ENCODE measurements at regions not wholly inside any gene's neighbourhood (a gene's known extent, or its start where the extent isn't known, plus 50 kb on each side); places are given as distances from the start of the nearest gene placed in this dataset.
"Not testable (repeated sequence)": the region's sequence is repeated elsewhere in the genome, so short reads cannot be mapped to it uniquely, and the experiment has no call there.

- H3K36me3 ChIP-seq: no peaks in the 10 kb centered on the region
- FAIRE-seq: no peak
- H3K9me3 ChIP-seq: no peaks in the 10 kb centered on the region
- H3K4me1 ChIP-seq: no peaks in the 10 kb centered on the region
- 7 to 10% methylated on average over 1 of the region's 1 CpG for WGBS, 2 donors
- H3K27ac ChIP-seq: no peak overlapping the region
- intact Hi-C loops (cut with DNase I): no loop called here
- no peak for DNase-seq
- no peak for ATAC-seq
- no peak for TF ChIP-seq CTCF (IDR thresholded peaks at IDR 0.05)
- no peaks in the 10 kb centered on the region for H3K27me3 ChIP-seq
- no peak overlapping the region for H3K4me3 ChIP-seq
Measured at GRCh38 chr1:105243969-105244368, 1494.3 kb downstream of the AMY1C start.

- Histone ChIP-seq H3K27ac (no peak overlapping the region), H3K4me1 (no peaks in the 10 kb centered on the region), H3K4me3 (no peak overlapping the region), H3K9me3 (no peaks in the 10 kb centered on the region), H3K36me3 (no peaks in the 10 kb centered on the region), H3K27me3 (peaks cover 0 to 3% (median 0%) of the 10 kb centered on the region in 4 donors)
- intact Hi-C loops (cut with DNase I): no loop called here
- DNase-seq (no peak), FAIRE-seq (no peak), ATAC-seq (no peak)
- TF ChIP-seq CTCF (IDR thresholded peaks at IDR 0.05): no peak
- WGBS, 2 donors: 30 to 42% methylated on average over 1 of the region's 1 CpG
Measured at GRCh38 chr1:105254906-105255305, 1505.2 kb downstream of the AMY1C start.

GRCh38 chr1:105260001-105260400, 1510.3 kb downstream of the AMY1C start:
- Histone ChIP-seq H3K27me3 (peaks cover 0 to 3% (median 0%) of the 10 kb centered on the region in 4 donors), H3K9me3 (no peaks in the 10 kb centered on the region), H3K4me3 (no peak overlapping the region), H3K27ac (no peak overlapping the region), H3K4me1 (no peaks in the 10 kb centered on the region), H3K36me3 (no peaks in the 10 kb centered on the region)
- 60 to 70% methylated on average over 7 of the region's 7 CpGs for WGBS, 2 donors
- no peak for TF ChIP-seq CTCF (IDR thresholded peaks at IDR 0.05)
- intact Hi-C loops (cut with DNase I): no loop called here
- ATAC-seq (no peak), FAIRE-seq (no peak), DNase-seq (no peak)

- DNase-seq (no peak), ATAC-seq (no peak), FAIRE-seq (no peak)
- WGBS, 2 donors: 52 to 55% methylated on average over 2 of the region's 2 CpGs
- no peak overlapping the region for H3K27ac ChIP-seq
- no peaks in the 10 kb centered on the region for H3K9me3 ChIP-seq
- no peak overlapping the region for H3K4me3 ChIP-seq
- H3K36me3 ChIP-seq: no peaks in the 10 kb centered on the region
- TF ChIP-seq CTCF (IDR thresholded peaks at IDR 0.05): no peak
- H3K27me3 ChIP-seq: no peaks in the 10 kb centered on the region
- no peaks in the 10 kb centered on the region for H3K4me1 ChIP-seq
- intact Hi-C loops (cut with DNase I): no loop called here
Measured at GRCh38 chr1:105270966-105271365, 1521.3 kb downstream of the AMY1C start.

GRCh38 chr1:105272376-105272775, 1522.7 kb downstream of the AMY1C start:
- H3K4me3 ChIP-seq; ATAC-seq; H3K27me3 ChIP-seq; H3K9me3 ChIP-seq; H3K4me1 ChIP-seq; DNase-seq; H3K36me3 ChIP-seq; intact Hi-C loops (cut with DNase I); FAIRE-seq; H3K27ac ChIP-seq: not testable (repeated sequence)
- WGBS, 2 donors: 86 to 93% methylated on average over 8 of the region's 8 CpGs

- Histone ChIP-seq H3K36me3 (no peaks in the 10 kb centered on the region), H3K4me3 (no peak overlapping the region), H3K4me1 (no peaks in the 10 kb centered on the region), H3K27me3 (no peaks in the 10 kb centered on the region), H3K27ac (no peak overlapping the region), H3K9me3 (no peaks in the 10 kb centered on the region)
- DNase-seq: no peak
- FAIRE-seq: no peak
- WGBS, 2 donors: 83 to 88% methylated on average over 2 of the region's 2 CpGs
- no peak for TF ChIP-seq CTCF (IDR thresholded peaks at IDR 0.05)
- intact Hi-C loops (cut with DNase I): no loop called here
- ATAC-seq: no peak
Measured at GRCh38 chr1:105294838-105295237, 1545.1 kb downstream of the AMY1C start.

All from pancreas (tissue), 10 donors.